Astrocyte of the cerebellum (primary cell): ENCODE measurements at regions not wholly inside any gene's neighbourhood (a gene's known extent, or its start where the extent isn't known, plus 50 kb on each side); places are given as distances from the start of the nearest gene placed in this dataset.
A peak's percentile ranks its signal among the peaks of the same experiment; 100 is the strongest.

Experiments used
- DNase-seq: peaks from one replicate; pipeline ENCODE4 v3.0.0-alpha.2; 2011; ENCODE audit warnings: low read depth
- H3K4me3 ChIP-seq: 2 replicates; pipeline ENCODE4 v1.5.1; 2011; ENCODE audit warnings: mild to moderate bottlenecking, low read depth, low read length, moderate library complexity
- in situ Hi-C: cut with HindIII; loops from 2 replicates; pipeline ENCODE4 v1.10.0; 2017; ENCODE audit warnings: low sequenced_read_pairs
- TF ChIP-seq, protein P1 (sequence below): IDR thresholded peaks from 2 replicates; pipeline ENCODE4 v1.5.1; 2012; ENCODE audit warnings: low read length, low read depth, moderate library complexity, mild to moderate bottlenecking; ENCODE audit errors: missing control alignments

DNA sequence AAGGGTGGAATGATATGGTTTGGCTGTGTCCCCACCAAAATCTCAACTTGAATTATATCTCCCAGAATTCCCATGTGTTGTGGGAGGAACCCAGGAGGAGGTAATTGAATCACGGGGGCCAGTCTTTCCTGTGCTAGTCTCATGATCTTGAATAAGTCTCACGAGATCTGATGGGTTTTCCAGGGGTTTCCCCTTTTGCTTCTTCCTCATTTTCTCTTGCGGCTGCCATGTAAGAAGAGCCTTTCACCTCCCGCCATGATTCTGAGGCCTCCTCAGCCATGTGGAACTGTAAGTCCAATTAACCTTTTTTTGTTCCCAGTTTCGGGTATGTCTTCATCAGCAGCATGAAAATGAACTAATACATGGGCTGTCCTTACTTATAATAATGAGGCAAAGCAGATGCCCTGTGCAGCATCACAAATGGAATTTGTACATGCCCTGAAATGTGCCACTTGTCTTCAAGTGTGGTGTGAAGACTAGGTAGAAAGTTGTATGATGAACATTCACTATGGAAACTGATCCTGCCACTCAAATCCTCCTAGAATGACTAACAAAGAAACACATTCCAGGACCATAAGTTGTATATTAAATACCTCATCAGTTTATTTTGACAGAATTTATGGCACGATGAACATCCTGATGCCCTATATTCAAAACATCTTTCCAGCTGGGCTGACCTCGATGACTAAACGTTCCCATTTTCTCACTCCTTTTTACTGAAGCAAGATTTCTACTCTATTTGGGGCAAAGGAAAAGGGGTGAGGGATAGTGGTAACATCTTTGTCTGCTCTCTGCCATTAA, 122.8 kb upstream of the CTTNBP2 start:
- TF ChIP-seq, protein P1, sequence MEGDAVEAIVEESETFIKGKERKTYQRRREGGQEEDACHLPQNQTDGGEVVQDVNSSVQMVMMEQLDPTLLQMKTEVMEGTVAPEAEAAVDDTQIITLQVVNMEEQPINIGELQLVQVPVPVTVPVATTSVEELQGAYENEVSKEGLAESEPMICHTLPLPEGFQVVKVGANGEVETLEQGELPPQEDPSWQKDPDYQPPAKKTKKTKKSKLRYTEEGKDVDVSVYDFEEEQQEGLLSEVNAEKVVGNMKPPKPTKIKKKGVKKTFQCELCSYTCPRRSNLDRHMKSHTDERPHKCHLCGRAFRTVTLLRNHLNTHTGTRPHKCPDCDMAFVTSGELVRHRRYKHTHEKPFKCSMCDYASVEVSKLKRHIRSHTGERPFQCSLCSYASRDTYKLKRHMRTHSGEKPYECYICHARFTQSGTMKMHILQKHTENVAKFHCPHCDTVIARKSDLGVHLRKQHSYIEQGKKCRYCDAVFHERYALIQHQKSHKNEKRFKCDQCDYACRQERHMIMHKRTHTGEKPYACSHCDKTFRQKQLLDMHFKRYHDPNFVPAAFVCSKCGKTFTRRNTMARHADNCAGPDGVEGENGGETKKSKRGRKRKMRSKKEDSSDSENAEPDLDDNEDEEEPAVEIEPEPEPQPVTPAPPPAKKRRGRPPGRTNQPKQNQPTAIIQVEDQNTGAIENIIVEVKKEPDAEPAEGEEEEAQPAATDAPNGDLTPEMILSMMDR, result no peak
- in situ Hi-C loops, result no loop called here

DNA sequence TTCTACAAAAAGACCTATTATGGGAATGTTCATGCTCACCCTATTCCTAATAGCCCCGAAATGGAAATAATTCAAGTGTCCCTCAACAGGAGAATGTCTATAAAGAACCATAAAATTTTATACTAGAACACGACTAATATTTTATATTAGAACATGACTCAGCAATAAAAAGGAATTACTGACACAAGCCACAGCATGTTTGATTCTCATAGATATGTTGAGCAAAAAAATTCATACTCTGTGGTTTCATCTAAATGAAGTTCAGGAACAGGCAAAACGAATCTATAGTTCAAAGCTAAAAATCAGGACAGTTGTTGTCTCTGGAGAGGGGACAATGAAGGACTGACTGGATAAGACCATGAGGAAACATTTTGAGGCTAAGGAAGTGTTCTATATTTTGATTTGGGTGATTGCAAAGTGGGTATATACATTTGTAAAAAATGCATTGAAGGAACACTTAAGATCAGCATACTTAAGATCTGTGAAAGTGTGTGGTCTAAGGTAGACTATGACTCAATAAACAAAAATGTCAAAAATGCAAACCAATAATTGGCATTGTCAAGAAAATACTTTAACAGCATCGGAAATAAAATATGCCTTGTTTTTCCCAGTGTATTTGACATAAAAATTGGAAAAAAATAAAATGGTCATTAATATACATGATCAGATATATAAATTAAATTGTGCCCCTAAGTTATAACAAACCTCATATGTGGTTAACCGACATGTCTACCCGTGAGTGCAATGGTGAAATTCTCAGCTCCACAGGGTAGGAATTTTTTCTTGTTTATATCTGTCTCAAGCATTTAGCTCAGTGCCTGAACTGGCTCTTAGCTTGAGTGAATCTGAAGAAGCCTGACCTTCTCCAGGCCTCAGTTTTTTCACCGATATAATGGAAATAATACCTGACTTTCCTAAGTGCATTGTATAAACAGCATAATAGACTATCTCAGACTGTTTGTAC, 124.9 kb upstream of the CTTNBP2 start:
- H3K4me3 ChIP-seq, result no peak overlapping the region
- peak; percentile 50 for DNase-seq
- in situ Hi-C loops, result no loop called here
- TF ChIP-seq, protein P1, result no peak

More for the DNA sequence above, 122.8 kb upstream of the CTTNBP2 start:
- DNase-seq, result no peak
- no peak overlapping the region for H3K4me3 ChIP-seq

DNA sequence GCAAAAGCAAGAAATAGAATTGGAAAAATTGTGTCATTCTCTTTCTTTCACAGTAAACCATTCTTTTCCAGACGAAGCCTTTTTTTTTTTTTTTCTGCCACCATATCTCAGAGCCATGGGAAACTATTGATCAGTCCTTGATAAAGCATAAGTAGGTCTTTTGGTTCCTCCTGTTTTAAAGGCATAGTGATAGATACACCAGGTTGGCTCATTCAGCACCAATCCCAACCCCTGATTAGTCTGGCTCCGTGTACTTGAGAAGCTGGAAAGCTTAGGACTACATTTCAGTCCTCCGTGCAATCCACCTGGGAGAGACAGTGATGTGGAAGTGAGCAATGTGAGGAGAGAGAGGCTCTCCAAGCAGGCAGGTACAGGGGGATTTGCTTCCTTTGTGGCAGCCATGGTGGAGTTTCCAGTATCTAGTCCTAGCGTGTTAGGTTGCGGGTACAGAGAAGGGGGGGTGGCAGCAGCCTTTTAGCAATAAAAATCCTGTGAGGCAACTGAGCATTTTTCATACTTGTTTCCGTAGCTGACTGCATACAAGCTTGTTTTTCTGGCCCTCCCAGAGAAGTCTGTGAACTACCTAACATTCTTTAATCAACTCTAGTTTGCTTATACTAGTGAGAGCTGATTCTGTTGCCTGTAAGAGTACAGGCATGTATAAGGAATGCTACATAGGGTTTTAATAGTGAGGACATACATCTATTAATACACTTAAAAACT, 127.4 kb upstream of the CTTNBP2 start:
- DNase-seq, result no peak
- in situ Hi-C loops, result no loop called here
- TF ChIP-seq, protein P1, result no peak
- H3K4me3 ChIP-seq, result no peak overlapping the region

DNA sequence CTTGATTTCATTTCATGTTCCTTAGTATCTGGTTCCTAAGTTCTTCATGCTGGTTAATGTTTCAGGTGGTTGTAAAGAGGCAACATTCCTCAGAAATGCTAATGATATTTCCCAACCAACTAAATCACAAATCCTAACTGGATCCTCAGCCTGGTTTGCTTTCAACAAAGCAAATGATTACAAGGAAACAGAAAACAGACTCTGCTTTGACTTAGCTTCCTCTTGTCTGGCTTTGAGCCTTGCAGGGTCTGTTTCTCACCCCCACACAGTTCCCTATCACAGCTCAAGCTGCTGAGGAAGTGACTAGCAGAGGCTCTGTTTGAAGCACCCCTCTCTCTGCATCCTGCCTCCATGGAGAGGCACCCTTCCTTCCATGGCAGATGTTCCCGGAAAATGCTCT, 130.2 kb upstream of the CTTNBP2 start:
- DNase-seq, result no peak
- in situ Hi-C loops, result no loop called here
- H3K4me3 ChIP-seq, result no peak overlapping the region
- TF ChIP-seq, protein P1, result no peak

DNA sequence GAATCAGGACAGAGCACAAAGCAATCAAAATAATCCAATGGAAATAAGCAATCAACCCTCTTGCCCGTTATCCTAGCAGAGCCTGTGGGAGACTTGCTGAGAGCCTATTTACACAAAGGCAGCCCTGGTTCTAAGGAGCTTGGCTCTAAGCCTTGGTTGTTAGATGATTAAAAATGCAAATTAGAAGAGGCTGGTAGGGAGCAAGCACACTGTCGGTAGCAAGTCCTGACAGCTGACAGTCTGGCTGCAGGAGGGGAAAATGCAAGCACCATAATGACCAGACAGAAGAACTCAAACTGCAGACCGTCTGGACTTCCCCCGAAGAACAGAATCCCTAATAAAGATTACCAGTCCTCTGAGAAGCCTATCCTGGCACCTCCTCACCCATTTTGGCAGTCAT, 131.8 kb upstream of the CTTNBP2 start:
- TF ChIP-seq, protein P1, result no peak
- in situ Hi-C loops, result no loop called here
- no peak overlapping the region for H3K4me3 ChIP-seq
- DNase-seq, result no peak

DNA sequence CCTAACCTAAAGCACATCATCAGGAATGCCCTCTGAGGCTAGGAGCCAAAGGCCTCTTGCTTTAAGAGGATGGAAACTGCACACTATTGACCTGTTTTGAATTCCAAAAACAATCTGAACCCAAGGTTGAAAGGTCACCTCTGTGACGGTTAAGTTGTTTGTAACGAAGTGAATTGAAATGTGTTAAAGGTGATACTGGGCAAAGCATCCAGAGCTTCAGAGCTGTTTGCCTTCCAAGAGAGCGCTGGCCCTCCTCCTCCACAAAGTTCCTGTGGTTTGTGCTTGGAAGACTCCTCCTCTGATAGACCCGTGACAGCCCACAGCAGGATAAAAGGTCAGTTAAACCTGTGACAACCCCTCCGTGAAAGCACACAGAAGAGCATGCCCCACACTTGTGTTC, 133.7 kb upstream of the CTTNBP2 start:
- TF ChIP-seq, protein P1, result no peak
- no peak for DNase-seq
- H3K4me3 ChIP-seq, result no peak overlapping the region
- in situ Hi-C loops, result no loop called here
